ENCODE measurements at regions not wholly inside any gene's neighbourhood (a gene's known extent, or its start where the extent isn't known, plus 50 kb on each side); places are given as distances from the start of the nearest gene placed in this dataset.
"Not testable (repeated sequence)": the region's sequence is repeated elsewhere in the genome, so short reads cannot be mapped to it uniquely, and the experiment has no call there.

DNA sequence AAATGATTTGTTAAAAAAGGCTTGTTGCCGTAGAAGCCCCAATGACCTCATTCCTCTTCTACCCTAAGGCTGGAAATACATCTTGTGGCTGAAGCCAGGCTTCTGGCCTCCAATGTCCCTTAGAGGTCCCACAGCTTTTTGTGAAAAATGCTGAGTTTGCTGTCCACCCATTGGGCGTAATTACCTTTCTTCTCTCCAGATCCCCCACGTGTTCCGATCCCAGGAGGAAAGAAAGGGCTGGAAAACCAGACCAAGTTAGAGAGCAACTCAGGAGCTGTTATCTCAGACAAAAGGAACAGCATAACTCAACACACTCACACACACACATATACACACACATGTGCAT lies 154.2 kb downstream of the MIAT start:
- no peak for DNase-seq

DNA sequence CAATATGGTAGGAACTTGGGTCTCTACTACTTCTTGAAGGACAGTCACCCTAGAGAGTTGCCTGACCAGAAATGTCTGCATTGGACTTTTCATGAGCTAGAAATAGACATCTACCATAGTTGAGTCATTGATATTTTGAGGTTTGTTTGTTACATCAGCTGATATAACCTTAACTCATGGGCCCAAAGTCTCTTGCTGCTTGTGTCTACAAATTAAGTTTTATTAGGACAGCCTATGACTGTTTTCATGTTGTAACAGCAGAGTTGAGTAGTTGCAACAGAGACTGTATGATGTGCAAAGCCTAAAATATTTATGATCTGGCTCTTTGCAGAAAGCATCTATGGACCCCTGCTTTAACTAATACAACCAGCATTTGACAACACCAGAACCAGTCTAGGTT lies 155.3 kb downstream of the MIAT start:
- no peak for DNase-seq

DNA sequence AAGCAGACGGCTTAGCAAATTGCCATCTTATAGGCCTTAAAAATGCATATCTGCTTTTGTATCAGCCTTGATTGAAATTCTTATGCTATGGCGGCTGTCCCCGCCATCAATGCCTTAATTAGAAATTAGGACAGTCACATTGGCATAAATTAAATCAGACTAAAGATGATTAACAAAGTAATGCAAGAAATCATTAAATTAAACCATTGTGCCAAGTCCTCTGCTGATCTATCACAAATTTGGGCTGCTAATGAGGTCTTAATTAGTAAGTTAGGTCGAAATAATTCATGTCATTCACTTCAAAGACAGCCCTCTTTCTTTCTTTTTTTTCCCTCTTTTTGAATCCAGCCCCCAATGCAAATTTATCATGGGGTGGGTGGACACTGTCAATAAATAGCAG lies 159.3 kb downstream of the MIAT start:
- no peak for DNase-seq

DNA sequence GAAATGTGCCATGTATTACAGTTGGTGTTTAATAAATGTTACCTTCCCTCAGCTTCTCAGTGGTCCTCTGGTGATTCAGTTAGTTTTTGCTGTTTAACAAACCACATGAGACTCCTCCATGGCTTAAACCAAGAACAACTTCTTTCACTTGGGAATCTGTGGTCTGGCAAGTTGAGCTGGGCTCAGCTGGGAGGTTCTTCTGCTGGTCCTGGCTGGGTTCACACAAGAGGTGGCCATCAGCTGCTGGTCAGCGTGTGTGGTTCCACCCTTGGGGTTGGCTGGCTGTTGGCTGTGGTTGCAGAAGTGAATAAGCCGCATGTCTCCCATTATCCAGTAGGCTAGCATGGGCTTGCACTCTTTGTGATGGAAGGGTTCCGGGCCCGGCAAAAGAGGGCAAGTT lies 160.5 kb downstream of the MIAT start:
- no peak for DNase-seq

DNA sequence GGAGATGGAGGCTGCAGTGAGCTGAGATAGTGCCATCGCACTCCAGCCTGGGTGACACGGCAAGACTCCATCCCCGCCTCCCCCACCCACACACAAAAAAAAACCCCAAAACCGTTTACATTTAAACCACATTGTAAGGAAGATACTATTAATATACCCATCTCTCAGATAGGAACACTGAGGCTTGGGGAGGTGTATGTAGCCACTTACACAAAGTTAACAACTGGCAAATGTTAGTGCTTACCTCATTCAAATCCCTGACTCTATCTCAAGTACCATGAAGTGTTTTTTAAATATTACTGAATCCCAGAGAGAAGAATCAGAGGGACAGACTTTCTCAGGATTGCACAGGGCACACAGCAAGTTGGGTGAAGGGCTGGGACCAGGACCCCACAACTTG lies 164.5 kb downstream of the MIAT start:
- no peak for DNase-seq

DNA sequence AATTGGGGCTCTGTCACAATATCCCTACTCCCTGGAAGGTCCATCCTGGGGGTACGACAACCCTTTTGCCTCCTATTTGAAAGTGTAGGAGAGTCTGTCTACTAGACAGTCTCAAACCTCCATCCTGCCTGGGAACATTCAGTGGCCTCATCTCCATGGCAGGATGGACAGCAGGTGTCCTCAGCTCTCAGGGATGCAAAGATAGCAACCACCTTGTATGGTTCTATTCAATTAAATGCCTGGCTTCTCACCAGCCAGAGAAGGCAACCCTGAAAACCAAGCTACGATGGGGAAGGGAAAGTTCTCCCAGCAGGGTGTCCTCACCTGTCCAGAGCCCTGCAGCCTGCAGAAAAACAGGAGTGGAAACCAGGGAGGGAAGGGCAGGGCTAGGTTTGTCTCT lies 164.9 kb downstream of the MIAT start:
- DNase-seq = no peak

DNA sequence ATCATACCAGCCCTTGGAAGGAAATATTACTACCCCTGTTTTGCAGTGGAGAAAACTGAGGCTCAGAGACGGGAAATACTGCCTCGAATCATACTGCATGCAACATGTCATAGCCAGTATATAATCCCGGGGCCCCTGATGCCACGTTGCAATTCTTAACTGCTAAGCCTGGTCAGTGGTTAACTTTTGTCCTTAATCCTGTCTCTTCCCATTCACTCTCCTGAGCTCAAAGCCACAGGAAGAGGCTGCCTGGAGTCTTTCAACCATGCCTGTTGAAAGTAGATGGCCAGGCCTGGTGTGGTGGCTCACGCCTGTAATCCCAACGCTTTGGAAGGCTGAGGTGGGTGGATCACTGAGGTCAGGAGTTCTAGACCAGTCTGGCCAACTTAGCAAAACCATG lies 166.6 kb downstream of the MIAT start:
- no peak for DNase-seq

DNA sequence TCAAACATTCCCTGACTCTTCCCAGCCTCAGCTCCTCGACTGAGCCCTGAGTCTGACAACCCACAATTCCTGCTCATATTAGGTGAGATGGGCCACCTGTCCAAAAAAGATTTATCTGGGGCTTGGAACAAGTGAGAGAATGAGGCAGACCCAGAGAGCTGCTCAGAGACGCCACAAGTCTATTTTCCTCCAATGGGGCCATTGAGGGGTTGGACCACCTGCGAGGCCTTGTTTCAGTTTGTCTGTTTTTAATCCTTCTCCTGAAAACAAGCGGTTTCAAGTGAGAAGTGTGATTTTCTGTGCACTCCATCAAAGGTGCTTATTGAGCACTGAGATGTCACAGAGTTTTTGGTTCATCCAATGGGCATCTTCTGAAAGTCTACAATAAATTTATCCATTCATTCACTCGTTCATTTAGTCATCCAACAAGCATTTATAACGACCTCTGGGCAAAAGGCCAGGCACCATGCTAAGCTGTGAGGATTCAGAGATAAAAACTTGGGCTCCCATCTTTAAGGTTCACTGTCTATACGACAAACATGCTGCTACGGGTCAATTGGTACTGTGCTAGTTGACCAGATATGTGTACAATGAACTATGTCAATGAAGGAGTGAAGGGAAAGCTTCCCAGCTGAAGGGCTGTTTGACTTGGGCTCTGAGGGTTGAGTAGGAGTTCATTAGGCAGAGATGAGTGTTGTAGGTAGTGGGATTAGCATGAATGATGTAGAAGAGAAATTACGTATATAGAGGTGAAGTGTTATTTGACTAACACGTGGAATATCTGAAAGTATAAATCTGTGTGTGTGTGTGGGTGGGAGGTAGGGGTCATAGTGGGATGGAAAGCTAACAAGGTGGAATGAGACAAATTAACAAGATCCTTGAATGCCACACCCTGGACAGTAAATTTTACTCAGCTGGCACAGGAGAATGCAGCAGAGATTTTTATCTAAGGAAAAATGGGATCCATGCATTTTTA lies 168.9 kb downstream of the MIAT start:
- no peak for DNase-seq

DNA sequence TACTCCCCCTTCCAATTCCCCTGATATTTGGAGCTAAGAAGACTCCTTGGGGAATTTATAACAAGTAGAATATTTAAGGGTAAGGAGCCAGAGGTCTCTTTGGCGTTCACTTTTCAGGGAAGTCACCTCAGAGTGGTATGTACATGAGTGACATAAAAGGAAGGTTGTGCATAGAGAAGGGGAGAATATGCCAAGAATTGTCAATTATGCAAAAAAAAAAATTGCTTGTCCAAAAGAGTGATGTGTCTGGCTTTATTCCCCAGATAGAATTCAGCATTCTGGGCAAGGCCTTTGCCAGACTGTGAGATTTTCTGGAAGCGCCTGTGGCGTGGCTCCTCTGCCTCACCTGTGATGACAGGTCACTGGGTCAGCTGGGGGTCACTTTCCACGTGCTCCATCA lies 170.2 kb downstream of the MIAT start:
- no peak for DNase-seq

DNA sequence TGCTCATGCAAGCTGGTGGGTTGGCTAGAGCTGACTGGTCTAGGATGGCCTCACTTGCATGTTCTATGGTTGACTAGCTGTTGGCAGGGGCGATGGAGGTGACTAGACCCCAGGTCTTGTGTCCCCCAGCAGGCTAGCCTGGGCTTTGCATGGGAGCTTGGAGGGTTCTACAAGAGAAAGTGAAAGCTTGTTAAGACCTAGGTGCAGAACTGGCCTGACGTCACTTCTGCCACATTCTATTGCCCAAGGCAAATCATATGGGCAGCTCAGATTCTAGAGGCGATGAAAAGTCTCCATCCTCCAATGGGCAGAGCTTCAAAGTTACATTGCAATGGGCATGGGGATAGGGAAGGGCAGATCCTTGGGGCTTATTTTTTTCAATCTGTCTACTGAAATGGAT lies 170.9 kb downstream of the MIAT start:
- no peak for DNase-seq

DNA sequence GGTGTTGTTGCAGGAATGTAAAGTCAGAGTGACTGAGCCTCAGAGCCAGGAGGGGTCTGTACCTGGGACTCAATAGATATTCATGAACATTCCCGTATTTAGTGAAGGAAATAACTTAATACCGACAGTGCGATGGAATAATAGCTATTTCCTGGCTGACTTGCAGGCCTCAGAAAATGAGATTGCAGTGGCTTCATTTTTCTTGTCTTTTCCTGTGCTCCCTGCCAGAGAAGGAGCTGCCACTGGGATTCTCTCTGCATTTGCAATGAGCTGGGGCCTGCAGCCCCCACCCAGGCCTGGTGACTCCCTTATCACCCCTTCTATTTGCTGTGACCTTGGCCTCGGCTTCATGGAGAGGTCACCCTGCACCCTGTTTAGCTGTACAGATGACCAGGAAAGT lies 173.4 kb downstream of the MIAT start:
- no peak for DNase-seq

DNA sequence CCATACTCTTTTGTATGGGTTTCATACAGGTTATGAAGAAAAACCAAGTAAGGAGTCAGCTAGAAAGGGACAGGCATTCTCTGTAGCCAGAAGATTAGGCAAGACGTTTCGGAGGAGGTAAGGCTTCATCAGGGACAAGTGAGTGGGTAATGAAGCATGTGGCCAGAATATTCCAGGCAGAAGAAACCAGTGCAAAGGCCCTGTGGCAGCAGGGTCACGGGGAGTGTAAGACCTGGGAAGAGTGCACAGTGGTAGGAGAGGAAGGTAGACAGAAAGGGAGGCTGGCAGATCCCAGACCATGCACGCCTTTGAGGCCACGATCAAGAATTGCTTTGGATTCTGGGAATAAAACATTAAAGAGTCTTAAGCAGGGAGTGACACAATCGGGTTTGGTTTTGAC lies 177.6 kb downstream of the MIAT start:
- no peak for DNase-seq

DNA sequence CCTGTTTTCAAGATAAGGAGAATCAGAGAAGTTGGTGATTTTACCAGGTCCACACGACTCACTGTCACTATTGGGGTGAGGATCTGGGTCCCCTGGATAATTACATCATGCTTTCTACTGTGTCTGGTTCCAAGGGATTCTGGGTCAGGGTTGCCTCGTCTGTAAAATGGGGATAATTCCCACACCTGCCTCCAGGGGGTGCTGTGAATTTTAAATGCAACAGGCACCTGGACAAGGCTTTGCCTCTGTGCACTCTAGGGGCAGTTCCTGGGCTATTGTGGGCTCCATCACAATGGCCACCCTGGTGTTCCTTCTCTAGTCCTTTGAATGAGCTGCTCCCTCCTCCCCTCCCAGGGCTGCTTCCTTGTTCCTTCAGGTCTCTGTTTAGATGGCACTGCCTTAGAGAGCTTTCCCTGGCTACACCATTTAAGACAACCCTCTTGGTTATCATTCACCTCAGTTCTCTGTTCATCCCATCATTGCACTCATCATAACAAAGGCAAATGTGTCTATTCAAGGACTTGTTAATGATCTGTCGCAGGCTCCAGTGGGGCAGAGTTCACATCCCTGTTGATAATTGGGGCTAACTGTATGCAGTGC lies 178.6 kb downstream of the MIAT start:
- peak; percentile 17 for DNase-seq

DNA sequence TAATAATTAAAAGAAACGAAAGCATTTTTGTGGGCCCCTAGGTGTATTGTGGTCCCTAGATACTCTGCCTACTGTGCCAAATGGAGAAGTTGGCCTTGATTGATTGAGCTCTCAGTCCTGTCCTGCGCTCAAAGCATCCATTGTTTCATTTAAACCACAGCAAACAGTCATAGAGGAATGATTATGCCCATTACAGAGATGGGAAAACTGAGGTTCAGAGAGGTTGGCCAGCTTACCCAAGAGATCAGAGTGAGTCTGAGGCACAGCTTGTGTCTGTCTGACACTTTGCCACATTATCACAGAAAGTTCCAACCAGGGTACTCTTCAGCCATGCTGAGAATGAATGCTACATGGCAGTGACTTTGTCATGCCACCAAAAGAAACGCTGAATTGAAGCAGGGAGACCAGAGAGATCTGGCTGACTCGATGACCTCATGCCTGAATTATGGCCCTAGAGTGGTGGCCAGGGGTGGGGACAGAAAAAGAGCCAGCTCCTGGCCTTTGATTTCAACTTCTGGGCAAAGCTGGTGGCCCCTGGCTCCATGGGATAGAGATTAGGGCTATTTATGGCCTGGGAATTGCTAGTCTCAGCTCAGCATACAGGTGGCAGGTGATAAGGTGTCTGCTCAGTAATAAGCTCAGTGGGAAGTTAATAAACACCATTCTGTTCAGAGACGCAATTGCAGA lies 180.5 kb downstream of the MIAT start:
- DNase-seq = no peak

DNA sequence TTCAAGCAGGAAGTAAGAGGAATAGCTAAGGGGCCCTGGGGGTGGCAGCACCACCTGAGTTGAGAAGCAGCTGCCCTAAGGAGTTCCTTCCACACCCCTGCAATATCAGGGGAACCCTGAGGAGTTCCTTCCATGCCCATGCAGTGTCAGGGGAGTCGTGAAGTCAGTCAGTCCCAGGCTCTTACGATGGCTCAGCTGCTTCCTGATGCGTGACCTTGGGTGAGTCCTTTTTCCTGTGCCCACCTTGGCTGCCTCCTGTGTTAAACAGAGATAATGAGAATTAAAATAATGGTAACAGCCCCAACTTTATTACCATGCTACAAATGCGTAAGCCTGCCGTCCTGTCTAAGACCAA lies 181.1 kb downstream of the MIAT start:
- no peak for DNase-seq

DNA sequence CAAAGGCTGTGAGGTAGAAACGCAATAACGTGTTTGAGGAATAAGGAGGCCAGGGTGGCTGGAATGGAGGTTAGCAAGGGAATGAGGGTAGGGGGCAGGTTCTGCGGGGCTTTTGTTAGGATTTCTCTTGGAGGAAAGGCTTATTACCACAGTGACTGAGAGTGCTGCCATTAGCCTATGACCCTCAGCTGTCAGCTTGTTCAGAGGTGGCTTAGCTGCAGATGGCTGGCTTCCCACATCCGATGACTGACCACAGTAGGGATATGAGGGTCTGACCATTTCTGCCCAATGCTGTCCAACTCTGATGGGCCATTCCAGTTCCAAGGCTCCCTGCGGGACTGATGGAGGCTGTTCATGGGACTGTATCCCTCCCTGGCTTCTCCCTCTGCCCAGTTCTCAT lies 181.8 kb downstream of the MIAT start:
- DNase-seq = no peak

DNA sequence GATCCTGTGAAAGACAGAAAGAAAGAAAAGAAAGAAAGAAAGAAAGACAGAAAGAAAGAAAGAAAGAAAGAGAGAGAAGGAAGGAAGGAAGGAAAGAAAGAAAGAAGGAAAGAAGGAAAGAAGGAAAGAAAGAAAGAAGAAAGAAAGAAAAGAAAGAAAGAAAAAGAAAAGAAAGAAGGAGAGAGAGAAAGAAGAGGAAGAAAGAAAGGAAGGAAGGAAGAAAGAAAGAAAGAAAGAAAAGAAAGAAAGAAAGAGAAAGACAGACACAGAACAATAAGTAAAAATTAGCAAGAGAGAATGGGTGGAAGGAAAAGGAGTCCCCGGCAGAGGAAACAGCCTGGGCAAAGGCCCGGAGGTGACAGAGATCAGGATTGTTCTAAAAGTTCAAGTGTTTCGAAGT lies 183.4 kb downstream of the MIAT start:
- DNase-seq = not testable (repeated sequence)

DNA sequence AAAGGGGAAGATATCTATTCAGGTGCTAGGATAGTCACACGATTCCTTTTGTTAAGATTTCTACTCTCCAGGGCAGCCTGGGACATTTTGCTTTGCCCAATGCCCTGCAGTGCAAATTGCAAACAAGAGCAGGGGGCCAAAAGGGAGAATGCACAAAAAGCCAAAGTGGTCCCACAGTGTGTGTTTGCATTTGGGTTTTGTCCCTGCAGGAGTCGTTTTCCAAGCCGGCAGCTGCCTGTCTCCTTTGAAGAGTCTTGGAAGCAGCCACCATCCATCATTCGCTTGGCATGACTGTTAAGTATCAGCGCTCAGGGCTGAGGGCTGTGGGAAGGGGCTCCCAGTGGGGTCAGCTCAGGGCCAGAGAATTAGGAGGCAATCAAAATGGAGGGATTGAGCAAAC lies 184.7 kb downstream of the MIAT start:
- no peak for DNase-seq

DNA sequence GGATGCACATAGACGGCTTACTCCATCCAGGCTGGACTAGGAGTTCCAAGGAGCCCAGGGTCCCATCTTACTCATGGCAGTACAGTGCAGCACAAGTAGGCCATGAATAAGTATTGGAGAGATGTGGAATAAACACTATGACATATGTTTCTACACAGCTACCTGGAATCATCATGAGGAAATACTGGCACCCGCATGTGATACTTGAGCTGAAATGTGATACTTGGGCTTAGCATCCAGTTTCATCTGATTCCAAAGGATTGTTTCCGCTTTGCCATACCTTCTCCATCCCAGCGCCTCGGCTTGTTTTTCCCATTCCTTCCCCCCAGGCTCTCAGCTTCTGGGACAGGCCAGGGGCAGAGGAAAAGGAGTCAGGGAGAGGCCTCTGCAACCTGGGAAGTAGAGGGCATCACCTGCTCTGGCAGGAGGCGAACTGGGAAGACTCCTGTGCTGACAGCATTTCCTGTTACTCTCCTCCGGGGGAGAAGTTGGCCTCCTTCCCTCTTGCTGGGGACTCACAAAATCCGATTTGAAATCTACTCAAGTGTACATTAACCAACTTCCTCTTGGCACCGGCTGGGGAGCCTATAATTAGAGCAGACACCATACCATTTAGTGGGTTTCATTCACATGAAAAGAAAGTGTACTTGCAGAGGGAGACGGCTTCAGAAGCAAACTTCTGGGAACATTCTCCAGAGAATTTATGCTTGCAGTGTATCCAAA lies 187.8 kb downstream of the MIAT start:
- no peak for DNase-seq

DNA sequence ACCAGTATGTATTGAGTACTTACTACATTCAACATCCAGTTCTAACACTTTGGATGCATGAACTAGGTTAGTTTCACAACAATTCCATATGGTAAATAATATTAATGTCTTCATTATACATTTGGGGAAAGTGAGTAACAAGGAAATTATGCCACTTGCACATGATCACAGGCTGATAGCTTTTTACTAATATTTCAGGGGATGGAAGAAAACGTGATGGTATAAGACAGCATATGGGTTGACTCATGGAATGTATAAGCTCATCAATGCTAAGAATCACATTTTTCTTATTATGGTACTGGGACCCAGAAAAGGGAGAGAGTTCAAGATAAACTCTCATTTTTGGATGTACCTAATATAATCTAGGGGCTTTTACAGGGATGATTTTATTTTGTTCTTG lies 188.7 kb downstream of the MIAT start:
- no peak for DNase-seq

DNA sequence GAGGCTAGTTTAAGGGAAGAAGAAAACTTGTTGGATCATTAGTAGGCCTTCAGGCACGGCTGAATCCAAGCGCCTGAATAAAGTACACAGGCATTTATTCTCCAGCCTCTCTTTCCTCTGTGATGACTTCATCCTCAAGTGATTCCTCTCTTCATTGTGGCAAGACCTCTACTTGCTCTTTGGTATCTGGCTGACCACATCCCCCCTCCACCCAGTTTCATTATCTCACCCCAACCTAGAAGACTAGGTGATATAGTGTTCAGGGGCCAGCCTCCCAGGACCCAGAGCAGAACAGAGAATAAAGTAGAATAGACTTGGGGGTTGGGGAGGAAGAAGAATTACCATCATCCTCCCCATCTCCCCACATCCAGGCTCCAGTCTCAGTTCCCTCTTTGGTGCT lies 189.3 kb downstream of the MIAT start:
- DNase-seq = no peak

DNA sequence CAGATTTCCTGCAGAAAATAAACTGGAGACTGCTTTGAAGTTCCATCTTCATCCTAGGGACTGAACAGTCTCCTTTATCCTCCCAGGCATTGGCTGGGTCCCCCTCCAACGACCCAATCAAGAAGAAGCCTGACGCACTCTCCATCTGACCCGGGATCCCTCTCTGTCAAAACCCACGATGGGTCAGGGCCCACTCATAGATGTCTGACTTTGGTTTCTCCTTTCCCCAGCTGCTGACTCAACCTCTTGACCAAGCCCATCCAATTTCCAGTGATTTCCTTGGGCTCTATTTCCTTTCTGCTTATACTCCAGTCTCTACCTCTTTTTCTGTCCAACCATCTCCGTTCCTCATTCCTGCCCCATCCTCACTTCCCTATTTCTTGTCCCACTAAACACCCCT lies 189.7 kb downstream of the MIAT start:
- DNase-seq = no peak

DNA sequence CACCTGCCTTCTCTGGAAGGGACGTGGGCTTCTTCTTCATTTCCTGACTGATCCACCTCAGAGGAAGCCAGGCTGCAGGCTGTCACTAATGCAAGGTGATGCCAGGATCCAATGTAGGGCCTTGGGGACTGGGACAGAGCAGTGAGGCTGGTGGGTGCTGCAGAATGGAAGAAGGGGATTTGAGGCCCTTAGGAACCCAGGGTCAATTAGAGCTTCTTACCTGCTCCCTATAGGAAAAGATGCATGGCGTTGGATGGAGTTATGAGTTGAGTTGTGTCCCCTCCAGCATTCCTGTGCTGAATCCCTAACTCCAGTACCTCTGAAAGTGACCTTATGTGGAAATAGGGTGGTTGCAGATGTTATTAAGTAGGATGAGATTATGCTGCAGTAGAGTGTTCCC lies 190.4 kb downstream of the MIAT start:
- DNase-seq = no peak
